Liver (tissue), 7 donors: ENCODE measurements at regions not wholly inside any gene's neighbourhood (a gene's known extent, or its start where the extent isn't known, plus 50 kb on each side); places are given as distances from the start of the nearest gene placed in this dataset.
"Not testable (repeated sequence)": the region's sequence is repeated elsewhere in the genome, so short reads cannot be mapped to it uniquely, and the experiment has no call there.

ENCODE experiments used
- DNase-seq: peaks from one replicate; pipeline ENCODE4 v3.0.0-alpha.2; 2017; ENCODE audit warnings: low spot score
- H3K27ac ChIP-seq, 2 donors: one replicate each; pipeline ENCODE4 v1.7.0; 2013; ENCODE audit warnings: inconsistent platforms in 2 of 2, low read length in 2 of 2, control low read depth in 1 of 2, low read depth in 1 of 2, mild to moderate bottlenecking in 1 of 2
- H3K27me3 ChIP-seq, 4 donors: one replicate each; pipeline versions ENCODE4 v1.6.1 to v1.7.0; 2013; ENCODE audit warnings: low read length in 3 of 4, inconsistent platforms in 1 of 4, mild to moderate bottlenecking in 1 of 4, moderate library complexity in 1 of 4; ENCODE audit not compliant: control insufficient read depth in 4 of 4, insufficient read depth in 4 of 4
- H3K36me3 ChIP-seq, 4 donors: one replicate each; pipeline versions ENCODE4 v1.6.1 to v1.7.0; 2013; ENCODE audit warnings: low read length in 3 of 4, mild to moderate bottlenecking in 3 of 4, low read depth in 1 of 4, moderate library complexity in 1 of 4; ENCODE audit not compliant: control insufficient read depth in 4 of 4, insufficient read depth in 3 of 4
- H3K4me1 ChIP-seq, 4 donors: one replicate each; pipeline versions ENCODE4 v1.6.1 to v1.7.0; 2013; ENCODE audit warnings: low read length in 3 of 4, mild to moderate bottlenecking in 3 of 4, moderate library complexity in 1 of 4; ENCODE audit not compliant: control insufficient read depth in 4 of 4, insufficient read depth in 4 of 4
- H3K4me3 ChIP-seq, 3 donors: one replicate each; pipeline versions ENCODE4 v1.6.1 to v1.7.0; 2013; ENCODE audit warnings: low read length in 3 of 3, control low read depth in 1 of 3, low read depth in 1 of 3, mild to moderate bottlenecking in 1 of 3
- H3K9ac ChIP-seq, 2 donors: one replicate each; pipeline ENCODE4 v1.7.0; 2013; ENCODE audit warnings: low read length in 2 of 2, mild to moderate bottlenecking in 2 of 2, moderate library complexity in 2 of 2, control low read depth in 1 of 2, low read depth in 1 of 2
- H3K9me3 ChIP-seq, 4 donors: one replicate each; pipeline versions ENCODE4 v1.6.1 to v1.7.0; 2013; ENCODE audit warnings: low read length in 3 of 4; ENCODE audit not compliant: control insufficient read depth in 4 of 4
- ATF3 ChIP-seq: IDR thresholded peaks from 2 replicates; pipeline ENCODE4 v1.6.1; 2016; ENCODE audit warnings: antibody characterized with exemption
- EGR1 ChIP-seq, 2 donors: IDR thresholded peaks; 2 replicates each; pipeline ENCODE4 v1.6.1; 2016 to 2018; ENCODE audit warnings: antibody characterized with exemption in 2 of 2, low read depth in 2 of 2
- FOXA1 ChIP-seq: IDR thresholded peaks from 2 replicates; pipeline ENCODE4 v1.6.1; 2016; ENCODE audit warnings: antibody characterized with exemption
- GABPA ChIP-seq, 2 donors: IDR thresholded peaks in 1 of 2; conservative IDR thresholded peaks in 1 of 2; 2 replicates each; pipeline ENCODE4 v1.6.1; 2016; ENCODE audit warnings: antibody characterized with exemption in 2 of 2, mild to moderate bottlenecking in 1 of 2, moderate library complexity in 1 of 2
- HNF4G ChIP-seq: IDR thresholded peaks from 2 replicates; pipeline ENCODE4 v1.6.1; 2016; ENCODE audit warnings: antibody characterized with exemption
- JUND ChIP-seq, 2 donors: IDR thresholded peaks; 2 replicates each; pipeline ENCODE4 v1.6.1; 2016; ENCODE audit warnings: antibody characterized with exemption in 2 of 2
- RAD21 ChIP-seq, 2 donors: IDR thresholded peaks; 2 replicates each; pipeline ENCODE4 v1.6.1; 2016; ENCODE audit warnings: antibody characterized with exemption in 2 of 2, mild to moderate bottlenecking in 2 of 2
- YY1 ChIP-seq: IDR thresholded peaks from 2 replicates; pipeline ENCODE4 v1.6.1; 2016; ENCODE audit warnings: antibody characterized with exemption, mild to moderate bottlenecking
- ZBTB33 ChIP-seq: IDR thresholded peaks from 2 replicates; pipeline ENCODE4 v1.6.1; 2016; ENCODE audit warnings: antibody characterized with exemption
- WGBS: extraction: QIAGEN DNeasy Blood & Tissue Kit; methylation state at CpG from one replicate; pipeline ENCODE4 v1.1.7; 2013; 5-methylcytosine and 5-hydroxymethylcytosine counted together
- TF ChIP-seq, protein P1 (sequence below): IDR thresholded peaks from 2 replicates; pipeline ENCODE4 v1.6.1; 2016; ENCODE audit warnings: antibody characterized with exemption, mild to moderate bottlenecking
- donor health status: healthy.
- donor health status: healthy.
- donor health status: healthy.
- donor health status: healthy.

- TF ChIP-seq, protein P1, sequence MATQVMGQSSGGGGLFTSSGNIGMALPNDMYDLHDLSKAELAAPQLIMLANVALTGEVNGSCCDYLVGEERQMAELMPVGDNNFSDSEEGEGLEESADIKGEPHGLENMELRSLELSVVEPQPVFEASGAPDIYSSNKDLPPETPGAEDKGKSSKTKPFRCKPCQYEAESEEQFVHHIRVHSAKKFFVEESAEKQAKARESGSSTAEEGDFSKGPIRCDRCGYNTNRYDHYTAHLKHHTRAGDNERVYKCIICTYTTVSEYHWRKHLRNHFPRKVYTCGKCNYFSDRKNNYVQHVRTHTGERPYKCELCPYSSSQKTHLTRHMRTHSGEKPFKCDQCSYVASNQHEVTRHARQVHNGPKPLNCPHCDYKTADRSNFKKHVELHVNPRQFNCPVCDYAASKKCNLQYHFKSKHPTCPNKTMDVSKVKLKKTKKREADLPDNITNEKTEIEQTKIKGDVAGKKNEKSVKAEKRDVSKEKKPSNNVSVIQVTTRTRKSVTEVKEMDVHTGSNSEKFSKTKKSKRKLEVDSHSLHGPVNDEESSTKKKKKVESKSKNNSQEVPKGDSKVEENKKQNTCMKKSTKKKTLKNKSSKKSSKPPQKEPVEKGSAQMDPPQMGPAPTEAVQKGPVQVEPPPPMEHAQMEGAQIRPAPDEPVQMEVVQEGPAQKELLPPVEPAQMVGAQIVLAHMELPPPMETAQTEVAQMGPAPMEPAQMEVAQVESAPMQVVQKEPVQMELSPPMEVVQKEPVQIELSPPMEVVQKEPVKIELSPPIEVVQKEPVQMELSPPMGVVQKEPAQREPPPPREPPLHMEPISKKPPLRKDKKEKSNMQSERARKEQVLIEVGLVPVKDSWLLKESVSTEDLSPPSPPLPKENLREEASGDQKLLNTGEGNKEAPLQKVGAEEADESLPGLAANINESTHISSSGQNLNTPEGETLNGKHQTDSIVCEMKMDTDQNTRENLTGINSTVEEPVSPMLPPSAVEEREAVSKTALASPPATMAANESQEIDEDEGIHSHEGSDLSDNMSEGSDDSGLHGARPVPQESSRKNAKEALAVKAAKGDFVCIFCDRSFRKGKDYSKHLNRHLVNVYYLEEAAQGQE = no peak
Observed at GRCh38 chr7:25476863-25477499, 248.7 kb upstream of the NPVF start (continued).

DNA sequence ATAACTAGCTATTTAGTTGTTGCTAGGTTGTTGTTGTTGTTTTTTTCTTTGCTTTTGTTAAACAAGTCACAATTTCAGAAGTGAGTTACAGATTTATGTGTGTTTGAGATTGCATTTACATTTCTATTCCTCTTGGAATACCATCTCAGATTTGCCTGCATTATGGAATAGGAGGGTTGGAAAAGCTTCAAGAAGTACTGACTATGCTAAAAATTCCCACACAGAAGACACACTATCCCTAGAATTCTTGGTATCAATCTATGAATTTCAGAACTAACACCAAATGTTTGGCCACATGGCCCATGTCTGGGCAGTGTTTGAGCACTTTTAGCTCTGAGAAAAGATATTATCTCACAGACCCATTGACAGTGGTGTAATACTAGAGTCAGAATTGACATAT lies 249.9 kb upstream of the NPVF start:
- not testable (repeated sequence) for H3K9me3 ChIP-seq, H3K4me1 ChIP-seq, DNase-seq, H3K36me3 ChIP-seq, H3K27ac ChIP-seq, H3K4me3 ChIP-seq, H3K27me3 ChIP-seq, H3K9ac ChIP-seq

DNA sequence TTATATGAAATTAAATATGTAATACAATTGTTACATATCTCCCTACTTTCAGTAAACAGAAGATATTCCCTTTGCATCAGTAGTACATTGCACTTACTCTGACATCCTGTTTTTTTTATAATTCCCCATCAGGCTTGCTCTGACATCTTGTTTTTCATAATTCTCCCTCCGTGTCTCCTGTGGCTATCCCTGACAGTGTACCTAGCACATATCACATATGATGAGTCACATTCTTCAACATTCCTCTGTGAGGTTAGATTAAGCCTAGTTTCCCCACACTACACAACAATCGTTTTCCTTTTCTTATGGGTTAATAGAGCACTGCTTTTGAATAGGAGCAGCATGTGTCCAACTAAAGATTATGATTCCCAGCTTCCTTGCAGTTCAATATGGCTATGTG lies 250.6 kb upstream of the NPVF start:
- TF ChIP-seq JUND (IDR thresholded peaks at IDR 0.05) (no peak), EGR1 (IDR thresholded peaks at IDR 0.05; ENCODE audit: low read depth in 2 of 2) (no peak), RAD21 (IDR thresholded peaks at IDR 0.05) (no peak), FOXA1 (no peak), ZBTB33 (no peak), HNF4G (no peak)
- Histone ChIP-seq H3K27me3 (no peaks in the 10 kb centered on the region), H3K27ac (no peak overlapping the region), H3K36me3 (no peaks in the 10 kb centered on the region), H3K4me1 (no peaks in the 10 kb centered on the region), H3K9ac (no peak overlapping the region), H3K9me3 (no peaks in the 10 kb centered on the region), H3K4me3 (no peak overlapping the region)
- 68% methylated on average over 2 of the region's 2 CpGs for WGBS
- DNase-seq = no peak

DNA sequence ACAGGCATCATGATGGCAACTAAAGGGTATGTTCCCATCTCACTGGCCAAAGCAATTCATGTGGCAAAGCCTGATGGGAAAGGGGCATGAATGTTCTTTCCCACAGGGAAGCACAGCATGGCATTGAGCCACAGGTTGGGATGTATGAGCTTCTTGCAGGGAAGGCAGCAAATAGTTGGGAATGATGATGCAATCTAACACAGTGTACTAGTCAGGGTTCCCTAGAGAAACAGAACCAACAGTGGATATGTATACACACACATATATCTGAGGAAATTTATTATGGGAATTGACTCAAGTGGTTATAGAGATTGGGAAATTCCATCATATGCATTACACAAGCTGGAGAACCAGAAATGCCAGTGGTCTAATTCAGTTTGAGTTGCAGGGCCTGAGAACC lies 253.6 kb upstream of the NPVF start:
- no peaks in the 10 kb centered on the region for H3K4me1 ChIP-seq
- no peaks in the 10 kb centered on the region for H3K36me3 ChIP-seq
- TF ChIP-seq HNF4G (no peak), YY1 (no peak), FOXA1 (no peak), ATF3 (no peak), RAD21 (IDR thresholded peaks at IDR 0.05) (no peak), GABPA (IDR thresholded peaks at IDR 0.05 in 1 of 2, conservative IDR thresholded peaks at IDR 0.05 in 1 of 2) (no peak), JUND (IDR thresholded peaks at IDR 0.05) (no peak), EGR1 (IDR thresholded peaks at IDR 0.05; ENCODE audit: low read depth in 2 of 2) (no peak)
- TF ChIP-seq, protein P1 = no peak
- no peaks in the 10 kb centered on the region for H3K27me3 ChIP-seq
- no peak for DNase-seq
- H3K9ac ChIP-seq = no peak overlapping the region
- H3K27ac ChIP-seq = no peak overlapping the region
- H3K4me3 ChIP-seq = no peak overlapping the region
- no peaks in the 10 kb centered on the region for H3K9me3 ChIP-seq
